ENCODE measurements at regions not wholly inside any gene's neighbourhood (a gene's known extent, or its start where the extent isn't known, plus 50 kb on each side); places are given as distances from the start of the nearest gene placed in this dataset.
"Not testable (repeated sequence)": the region's sequence is repeated elsewhere in the genome, so short reads cannot be mapped to it uniquely, and the experiment has no call there.

DNA sequence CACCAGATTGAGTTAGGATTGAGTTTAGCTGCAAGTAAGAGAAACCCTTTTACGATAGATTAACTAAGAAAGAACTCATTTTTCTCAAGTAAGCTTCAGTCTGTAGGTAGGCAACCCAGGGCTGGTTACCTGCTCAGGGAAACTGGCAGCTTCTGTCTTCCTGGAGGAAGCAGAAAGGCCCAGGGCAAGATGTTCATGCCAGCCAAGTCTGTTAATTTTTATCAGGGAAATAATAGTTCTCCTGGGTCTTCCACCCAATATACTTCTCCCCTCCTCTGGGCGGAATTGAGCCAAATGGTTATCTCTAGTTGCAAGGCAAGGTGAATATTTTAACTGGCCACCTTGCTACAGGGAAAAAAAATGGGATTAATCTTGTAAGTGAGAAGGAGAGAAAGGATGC is 98.2 kb downstream of the UTRN start:
- Histone ChIP-seq H3K9me3 (ENCODE audit: severe bottlenecking) (no peaks in the 10 kb centered on the region), H3K4me3 (ENCODE audit: low read depth, low read length) (no peak overlapping the region), H3K36me3 (no peaks in the 10 kb centered on the region), H3K27ac (no peak overlapping the region), H3K27me3 (ENCODE audit: insufficient read depth, low read depth, severe bottlenecking) (no peaks in the 10 kb centered on the region)
- no peak for DNase-seq
- TF ChIP-seq, protein P1, sequence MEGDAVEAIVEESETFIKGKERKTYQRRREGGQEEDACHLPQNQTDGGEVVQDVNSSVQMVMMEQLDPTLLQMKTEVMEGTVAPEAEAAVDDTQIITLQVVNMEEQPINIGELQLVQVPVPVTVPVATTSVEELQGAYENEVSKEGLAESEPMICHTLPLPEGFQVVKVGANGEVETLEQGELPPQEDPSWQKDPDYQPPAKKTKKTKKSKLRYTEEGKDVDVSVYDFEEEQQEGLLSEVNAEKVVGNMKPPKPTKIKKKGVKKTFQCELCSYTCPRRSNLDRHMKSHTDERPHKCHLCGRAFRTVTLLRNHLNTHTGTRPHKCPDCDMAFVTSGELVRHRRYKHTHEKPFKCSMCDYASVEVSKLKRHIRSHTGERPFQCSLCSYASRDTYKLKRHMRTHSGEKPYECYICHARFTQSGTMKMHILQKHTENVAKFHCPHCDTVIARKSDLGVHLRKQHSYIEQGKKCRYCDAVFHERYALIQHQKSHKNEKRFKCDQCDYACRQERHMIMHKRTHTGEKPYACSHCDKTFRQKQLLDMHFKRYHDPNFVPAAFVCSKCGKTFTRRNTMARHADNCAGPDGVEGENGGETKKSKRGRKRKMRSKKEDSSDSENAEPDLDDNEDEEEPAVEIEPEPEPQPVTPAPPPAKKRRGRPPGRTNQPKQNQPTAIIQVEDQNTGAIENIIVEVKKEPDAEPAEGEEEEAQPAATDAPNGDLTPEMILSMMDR (IDR thresholded peaks at IDR 0.05; ENCODE audit: low read depth, low read length), result no peak

DNA sequence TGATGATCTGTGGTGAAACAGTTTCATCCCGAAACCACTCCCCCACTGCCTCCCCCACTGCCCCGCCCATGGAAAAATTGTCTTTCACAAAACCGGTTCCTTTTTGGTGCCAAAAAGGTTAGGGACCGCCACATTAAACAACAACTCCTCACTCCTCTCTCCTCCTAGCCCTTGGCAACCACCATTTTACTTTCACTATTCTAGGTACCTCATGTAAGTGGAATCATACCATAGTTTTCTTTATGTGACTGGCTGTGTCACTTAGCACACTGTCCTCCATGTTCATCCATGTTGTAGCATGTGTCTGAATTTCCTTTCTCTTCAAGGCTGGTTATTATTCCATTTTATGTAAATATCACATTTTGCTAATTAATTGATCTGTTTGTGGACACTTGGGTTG is 99.3 kb downstream of the UTRN start:
- Histone ChIP-seq H3K9me3 (ENCODE audit: severe bottlenecking) (no peaks in the 10 kb centered on the region), H3K27ac (no peak overlapping the region), H3K36me3 (no peaks in the 10 kb centered on the region), H3K4me3 (ENCODE audit: low read depth, low read length) (no peak overlapping the region), H3K27me3 (ENCODE audit: insufficient read depth, low read depth, severe bottlenecking) (no peaks in the 10 kb centered on the region)
- no peak for DNase-seq
- TF ChIP-seq, protein P1 (IDR thresholded peaks at IDR 0.05; ENCODE audit: low read depth, low read length), result no peak

DNA sequence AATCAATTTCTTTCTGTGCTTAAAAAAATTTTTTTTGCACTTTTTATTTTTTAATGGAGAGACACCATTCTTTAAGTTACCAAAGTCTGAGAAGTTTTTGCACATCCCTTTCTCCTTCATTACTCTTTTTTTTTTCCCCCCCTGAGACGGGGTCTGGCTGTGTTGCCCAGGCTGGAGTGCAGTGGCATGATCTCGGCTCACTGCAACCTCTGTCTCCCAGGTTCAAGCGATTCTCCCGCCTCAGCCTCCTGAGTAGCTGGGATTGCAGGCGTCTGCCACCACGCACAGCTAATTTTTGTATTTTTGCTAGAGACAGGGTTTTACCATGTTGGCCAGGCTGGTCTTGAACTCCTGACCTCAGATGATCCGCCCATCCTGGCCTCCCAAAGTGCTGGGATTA is 104.3 kb downstream of the UTRN start:
- not testable (repeated sequence) for H3K9me3 ChIP-seq (ENCODE audit: severe bottlenecking); H3K4me3 ChIP-seq (ENCODE audit: low read depth, low read length); H3K27ac ChIP-seq; DNase-seq; H3K27me3 ChIP-seq (ENCODE audit: insufficient read depth, low read depth, severe bottlenecking); H3K36me3 ChIP-seq

DNA sequence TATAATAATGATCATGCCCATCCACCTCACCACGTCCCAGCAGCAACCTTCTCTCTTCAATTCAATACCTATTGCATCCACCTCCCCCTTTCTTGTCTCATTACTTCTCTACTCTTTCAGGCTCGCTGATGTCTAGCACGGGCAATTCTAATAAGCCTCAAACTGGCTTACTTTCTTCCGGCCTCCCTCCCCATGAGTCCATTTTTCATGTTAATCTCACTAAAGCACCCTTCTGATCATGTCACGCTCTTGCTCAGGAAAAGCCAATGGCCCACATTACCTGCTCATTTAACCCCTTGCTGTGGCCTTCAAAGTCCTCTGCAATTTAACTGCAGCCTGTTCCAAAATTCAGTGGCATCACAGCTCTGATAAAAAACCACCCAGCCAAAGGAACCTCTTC is 105.1 kb downstream of the UTRN start:
- Histone ChIP-seq H3K4me3 (ENCODE audit: low read depth, low read length) (no peak overlapping the region), H3K36me3 (no peaks in the 10 kb centered on the region), H3K9me3 (ENCODE audit: severe bottlenecking) (no peaks in the 10 kb centered on the region), H3K27me3 (ENCODE audit: insufficient read depth, low read depth, severe bottlenecking) (no peaks in the 10 kb centered on the region), H3K27ac (no peak overlapping the region)
- TF ChIP-seq, protein P1 (IDR thresholded peaks at IDR 0.05; ENCODE audit: low read depth, low read length), result no peak
- no peak for DNase-seq

DNA sequence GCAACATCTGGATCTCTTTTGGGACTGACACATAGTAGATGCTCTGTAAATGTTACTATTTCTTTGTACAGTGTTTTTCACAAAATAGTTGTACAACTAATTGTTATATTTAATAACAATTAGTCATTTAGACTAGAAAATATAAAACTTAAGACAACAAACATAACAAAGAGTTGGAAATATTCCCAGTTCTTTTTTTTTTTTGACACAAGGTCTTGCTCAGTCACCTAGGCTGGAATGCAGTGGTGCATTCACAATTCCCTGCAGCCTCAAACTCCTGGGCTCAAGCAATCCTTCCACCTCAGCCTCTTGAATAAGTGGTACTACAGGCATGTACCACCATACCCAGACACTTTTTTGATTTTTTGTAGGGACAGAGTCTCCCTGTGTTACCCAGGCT is 105.8 kb downstream of the UTRN start:
- no peaks in the 10 kb centered on the region for H3K9me3 ChIP-seq (ENCODE audit: severe bottlenecking)
- TF ChIP-seq, protein P1 (IDR thresholded peaks at IDR 0.05; ENCODE audit: low read depth, low read length), result no peak
- no peaks in the 10 kb centered on the region for H3K36me3 ChIP-seq
- H3K27ac ChIP-seq, result no peak overlapping the region
- no peak overlapping the region for H3K4me3 ChIP-seq (ENCODE audit: low read depth, low read length)
- no peaks in the 10 kb centered on the region for H3K27me3 ChIP-seq (ENCODE audit: insufficient read depth, low read depth, severe bottlenecking)
- DNase-seq, result no peak

DNA sequence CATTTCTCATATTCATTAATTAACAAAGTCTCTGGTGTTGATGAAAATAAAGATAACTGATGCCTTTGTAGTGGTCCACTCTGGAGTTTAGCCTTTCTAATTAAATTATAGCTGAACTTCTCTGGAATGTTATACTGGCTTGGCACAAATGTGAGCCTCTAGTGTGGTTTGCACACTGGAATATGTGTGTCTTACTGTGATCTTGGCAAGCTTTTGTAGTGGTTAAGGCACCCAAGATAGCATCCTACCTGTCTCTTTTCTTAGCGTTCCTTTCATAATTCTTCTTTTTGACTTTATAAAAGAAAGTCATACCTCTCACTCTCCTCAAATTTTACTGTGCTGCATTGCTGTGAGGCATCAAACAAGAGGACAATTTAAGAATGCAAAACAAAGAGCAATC is 107.4 kb downstream of the UTRN start:
- Histone ChIP-seq H3K9me3 (ENCODE audit: severe bottlenecking) (peaks cover under 1% of the 10 kb centered on the region), H3K4me3 (ENCODE audit: low read depth, low read length) (no peak overlapping the region), H3K27me3 (ENCODE audit: insufficient read depth, low read depth, severe bottlenecking) (no peaks in the 10 kb centered on the region), H3K36me3 (no peaks in the 10 kb centered on the region), H3K27ac (no peak overlapping the region)
- no peak for DNase-seq
- TF ChIP-seq, protein P1 (IDR thresholded peaks at IDR 0.05; ENCODE audit: low read depth, low read length), result no peak

All from WERI-Rb-1 (cell line).